ENCODE measurements at regions not wholly inside any gene's neighbourhood (a gene's known extent, or its start where the extent isn't known, plus 50 kb on each side); places are given as distances from the start of the nearest gene placed in this dataset.

DNA sequence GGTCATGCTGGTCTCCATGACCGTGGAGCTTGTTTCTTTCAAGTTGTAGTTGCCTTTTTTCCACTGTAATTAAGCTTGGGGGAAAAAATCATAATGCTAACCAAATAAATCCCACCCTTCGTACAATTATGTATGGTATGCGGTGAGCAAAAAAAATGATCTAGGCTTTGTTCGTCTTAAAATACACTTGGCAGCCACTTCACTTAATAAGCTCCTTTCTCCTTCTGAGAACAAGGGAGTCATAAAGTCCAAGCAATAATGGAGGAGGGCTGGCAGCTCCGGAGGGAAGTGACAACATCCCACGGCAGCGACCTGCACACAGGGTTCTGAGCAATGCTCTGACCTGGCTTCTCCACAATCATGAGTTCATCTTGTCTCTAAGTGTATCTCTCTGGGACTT, 91.2 kb upstream of the KLHL29 start:
- H3K4me3 ChIP-seq (replicated peaks in 1 of 2; ENCODE audit: low read depth in 2 of 2, low read length in 2 of 2), result no peak overlapping the region
- TF ChIP-seq, protein P1, sequence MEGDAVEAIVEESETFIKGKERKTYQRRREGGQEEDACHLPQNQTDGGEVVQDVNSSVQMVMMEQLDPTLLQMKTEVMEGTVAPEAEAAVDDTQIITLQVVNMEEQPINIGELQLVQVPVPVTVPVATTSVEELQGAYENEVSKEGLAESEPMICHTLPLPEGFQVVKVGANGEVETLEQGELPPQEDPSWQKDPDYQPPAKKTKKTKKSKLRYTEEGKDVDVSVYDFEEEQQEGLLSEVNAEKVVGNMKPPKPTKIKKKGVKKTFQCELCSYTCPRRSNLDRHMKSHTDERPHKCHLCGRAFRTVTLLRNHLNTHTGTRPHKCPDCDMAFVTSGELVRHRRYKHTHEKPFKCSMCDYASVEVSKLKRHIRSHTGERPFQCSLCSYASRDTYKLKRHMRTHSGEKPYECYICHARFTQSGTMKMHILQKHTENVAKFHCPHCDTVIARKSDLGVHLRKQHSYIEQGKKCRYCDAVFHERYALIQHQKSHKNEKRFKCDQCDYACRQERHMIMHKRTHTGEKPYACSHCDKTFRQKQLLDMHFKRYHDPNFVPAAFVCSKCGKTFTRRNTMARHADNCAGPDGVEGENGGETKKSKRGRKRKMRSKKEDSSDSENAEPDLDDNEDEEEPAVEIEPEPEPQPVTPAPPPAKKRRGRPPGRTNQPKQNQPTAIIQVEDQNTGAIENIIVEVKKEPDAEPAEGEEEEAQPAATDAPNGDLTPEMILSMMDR (IDR thresholded peaks at IDR 0.05; ENCODE audit: low read depth, low read length), result no peak
- DNase-seq (ENCODE audit: low read depth in 2 of 2), result peak; percentile 16 to 24

DNA sequence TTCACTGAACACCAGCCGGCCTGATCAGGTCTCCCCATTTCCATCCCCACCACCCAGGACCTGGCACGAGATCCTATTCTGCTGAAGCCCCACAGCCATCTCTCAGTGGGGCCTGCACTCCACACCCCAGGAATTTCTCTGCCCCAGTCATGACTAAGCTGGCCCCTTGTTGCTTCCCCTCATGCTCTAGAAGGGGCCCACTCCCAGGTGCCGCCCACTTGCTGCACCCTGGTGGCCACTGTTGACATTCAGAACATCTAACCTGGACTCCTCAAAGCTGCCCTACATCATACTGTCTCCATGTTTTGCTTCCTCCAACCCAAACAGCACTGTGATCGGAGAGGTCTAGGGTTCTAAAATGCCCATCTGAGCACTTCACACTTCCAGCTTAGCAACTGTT, 90.7 kb upstream of the KLHL29 start:
- TF ChIP-seq, protein P1 (IDR thresholded peaks at IDR 0.05; ENCODE audit: low read depth, low read length), result no peak
- H3K4me3 ChIP-seq (replicated peaks in 1 of 2; ENCODE audit: low read depth in 2 of 2, low read length in 2 of 2), result no peak overlapping the region
- no peak for DNase-seq (ENCODE audit: low read depth in 2 of 2)

DNA sequence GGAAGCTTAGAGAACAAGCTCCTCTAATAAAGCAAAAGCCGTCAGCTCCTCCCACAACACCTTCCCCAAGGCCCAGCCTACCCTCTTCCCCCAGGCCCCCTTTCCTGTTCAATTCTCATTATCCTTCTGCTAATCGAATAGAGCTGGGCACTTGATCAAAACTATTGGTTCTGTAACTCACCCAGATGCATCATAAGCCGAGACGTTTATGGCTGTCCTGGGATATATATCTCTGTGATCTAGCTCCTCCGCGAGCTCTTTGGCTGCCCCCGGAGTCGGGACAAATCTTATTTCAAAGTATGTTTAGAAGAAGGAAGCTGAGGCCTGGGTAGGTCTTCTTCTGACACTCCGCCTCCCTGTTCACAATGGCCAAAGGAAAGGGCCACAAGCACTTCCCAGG, 88.3 kb upstream of the KLHL29 start:
- TF ChIP-seq, protein P1 (IDR thresholded peaks at IDR 0.05; ENCODE audit: low read depth, low read length), result no peak
- no peak for DNase-seq (ENCODE audit: low read depth in 2 of 2)
- no peak overlapping the region for H3K4me3 ChIP-seq (replicated peaks in 1 of 2; ENCODE audit: low read depth in 2 of 2, low read length in 2 of 2)

DNA sequence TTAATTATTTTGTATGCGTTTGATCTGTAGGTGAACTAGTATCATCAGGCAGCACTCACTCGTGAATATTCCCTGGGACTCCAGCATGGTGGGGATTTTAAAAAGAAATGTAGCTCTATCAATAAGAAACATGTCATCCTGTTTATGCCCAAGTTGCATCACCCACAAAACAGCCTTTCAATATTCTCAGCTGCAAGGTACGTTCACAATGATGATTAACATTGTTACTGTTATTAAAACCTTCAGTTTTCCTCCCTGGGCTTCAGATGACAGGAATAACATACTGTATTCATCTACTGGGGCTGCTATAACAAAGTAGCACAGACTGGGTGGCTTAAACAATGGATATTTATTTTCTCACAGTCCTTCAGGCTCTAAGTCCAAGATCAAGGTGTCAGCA, 87.9 kb upstream of the KLHL29 start:
- no peak for DNase-seq (ENCODE audit: low read depth in 2 of 2)
- no peak overlapping the region for H3K4me3 ChIP-seq (replicated peaks in 1 of 2; ENCODE audit: low read depth in 2 of 2, low read length in 2 of 2)
- TF ChIP-seq, protein P1 (IDR thresholded peaks at IDR 0.05; ENCODE audit: low read depth, low read length), result no peak

DNA sequence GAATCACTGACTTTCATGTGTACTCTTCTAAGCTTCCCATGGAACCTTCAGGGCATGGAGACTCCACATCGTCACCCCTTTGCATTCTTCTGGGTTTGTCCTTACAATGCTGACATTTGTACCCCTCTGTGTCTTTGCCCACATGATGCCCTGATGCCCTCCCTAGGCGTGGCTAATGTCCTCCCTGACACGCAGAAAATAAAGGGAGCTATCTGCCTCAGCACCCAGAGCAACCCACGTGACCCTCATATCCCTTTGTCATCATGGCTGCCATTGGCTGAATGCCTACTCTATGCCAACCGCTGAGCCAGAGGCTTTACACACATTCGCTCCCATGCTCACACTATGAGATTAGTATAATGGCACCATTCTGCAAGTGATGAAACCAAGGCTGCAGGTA, 86.4 kb upstream of the KLHL29 start:
- TF ChIP-seq, protein P1 (IDR thresholded peaks at IDR 0.05; ENCODE audit: low read depth, low read length), result no peak
- no peak overlapping the region for H3K4me3 ChIP-seq (replicated peaks in 1 of 2; ENCODE audit: low read depth in 2 of 2, low read length in 2 of 2)
- no peak for DNase-seq (ENCODE audit: low read depth in 2 of 2)

DNA sequence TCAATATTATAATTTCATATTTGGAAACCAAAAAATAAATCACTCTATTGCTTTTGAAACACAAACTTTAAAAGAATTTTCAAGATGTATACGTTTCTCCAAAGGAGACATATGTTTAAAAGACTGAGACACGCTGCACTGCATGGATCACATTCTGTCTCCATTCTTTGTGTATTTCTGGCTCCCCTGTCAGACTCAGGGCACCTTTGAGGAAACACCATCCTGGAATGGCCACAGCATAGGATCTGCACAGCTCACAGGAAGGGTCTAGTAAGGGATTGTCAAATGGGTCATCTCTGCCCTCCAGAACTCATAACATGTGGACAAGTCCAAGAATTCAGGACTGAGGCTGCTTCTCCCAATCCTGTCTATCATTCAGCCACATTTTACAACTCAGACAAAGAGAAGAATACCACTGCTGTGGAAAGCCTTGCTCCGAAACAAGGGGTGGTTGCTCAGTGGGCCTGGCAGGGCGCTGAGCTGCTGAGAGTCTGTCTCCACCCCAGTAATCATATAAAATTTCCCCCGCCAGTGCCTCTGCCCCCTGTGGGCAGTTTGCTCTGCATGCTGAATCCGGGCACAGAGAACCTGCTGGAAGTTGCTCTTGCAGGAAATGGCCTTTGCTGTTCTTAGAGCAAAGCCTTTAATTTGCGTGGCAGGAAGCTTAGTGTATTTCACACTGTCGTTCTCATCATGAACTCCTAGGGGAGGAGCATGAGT, 85.3 kb upstream of the KLHL29 start:
- TF ChIP-seq, protein P1 (IDR thresholded peaks at IDR 0.05; ENCODE audit: low read depth, low read length), result no peak
- DNase-seq (ENCODE audit: low read depth in 2 of 2), result no peak

DNA sequence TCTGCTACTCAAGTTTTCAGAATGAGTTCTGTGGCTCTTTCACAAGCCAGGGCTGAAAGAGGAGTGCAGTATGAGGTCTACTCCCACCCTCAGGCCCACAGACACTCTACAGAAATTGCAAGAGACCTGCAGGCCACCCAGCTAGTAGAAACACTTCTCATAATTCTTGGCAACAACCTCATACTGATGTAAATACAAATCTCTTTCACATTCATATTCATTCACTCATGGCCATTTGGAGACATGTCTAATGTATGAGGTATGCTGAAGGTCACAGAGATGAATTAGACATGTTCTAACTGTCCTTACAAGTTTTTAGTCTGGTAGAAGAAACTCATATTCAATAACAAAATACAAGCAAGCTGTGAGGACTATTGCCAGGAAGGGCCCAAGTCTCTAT, 83.8 kb upstream of the KLHL29 start:
- no peak overlapping the region for H3K4me3 ChIP-seq (replicated peaks in 1 of 2; ENCODE audit: low read depth in 2 of 2, low read length in 2 of 2)
- DNase-seq (ENCODE audit: low read depth in 2 of 2), result peak in 1 of 2 donors; percentile 31
- TF ChIP-seq, protein P1 (IDR thresholded peaks at IDR 0.05; ENCODE audit: low read depth, low read length), result no peak

More for the DNA sequence above, 85.3 kb upstream of the KLHL29 start:
- no peak overlapping the region for H3K4me3 ChIP-seq (replicated peaks in 1 of 2; ENCODE audit: low read depth in 2 of 2, low read length in 2 of 2)

Measured in cardiac fibroblast (primary cell).